Astrocyte of the cerebellum (primary cell): ENCODE measurements at regions not wholly inside any gene's neighbourhood (a gene's known extent, or its start where the extent isn't known, plus 50 kb on each side); places are given as distances from the start of the nearest gene placed in this dataset.

Experiments
- DNase-seq: peaks from one replicate; pipeline ENCODE4 v3.0.0-alpha.2; 2011; ENCODE audit warnings: low read depth
- H3K4me3 ChIP-seq: 2 replicates; pipeline ENCODE4 v1.5.1; 2011; ENCODE audit warnings: mild to moderate bottlenecking, low read depth, low read length, moderate library complexity
- in situ Hi-C: cut with HindIII; loops from 2 replicates; pipeline ENCODE4 v1.10.0; 2017; ENCODE audit warnings: low sequenced_read_pairs
- TF ChIP-seq, protein P1 (sequence below): IDR thresholded peaks from 2 replicates; pipeline ENCODE4 v1.5.1; 2012; ENCODE audit warnings: low read length, low read depth, moderate library complexity, mild to moderate bottlenecking; ENCODE audit errors: missing control alignments

- DNase-seq: no peak
- in situ Hi-C loops: no loop called here
- TF ChIP-seq, protein P1, sequence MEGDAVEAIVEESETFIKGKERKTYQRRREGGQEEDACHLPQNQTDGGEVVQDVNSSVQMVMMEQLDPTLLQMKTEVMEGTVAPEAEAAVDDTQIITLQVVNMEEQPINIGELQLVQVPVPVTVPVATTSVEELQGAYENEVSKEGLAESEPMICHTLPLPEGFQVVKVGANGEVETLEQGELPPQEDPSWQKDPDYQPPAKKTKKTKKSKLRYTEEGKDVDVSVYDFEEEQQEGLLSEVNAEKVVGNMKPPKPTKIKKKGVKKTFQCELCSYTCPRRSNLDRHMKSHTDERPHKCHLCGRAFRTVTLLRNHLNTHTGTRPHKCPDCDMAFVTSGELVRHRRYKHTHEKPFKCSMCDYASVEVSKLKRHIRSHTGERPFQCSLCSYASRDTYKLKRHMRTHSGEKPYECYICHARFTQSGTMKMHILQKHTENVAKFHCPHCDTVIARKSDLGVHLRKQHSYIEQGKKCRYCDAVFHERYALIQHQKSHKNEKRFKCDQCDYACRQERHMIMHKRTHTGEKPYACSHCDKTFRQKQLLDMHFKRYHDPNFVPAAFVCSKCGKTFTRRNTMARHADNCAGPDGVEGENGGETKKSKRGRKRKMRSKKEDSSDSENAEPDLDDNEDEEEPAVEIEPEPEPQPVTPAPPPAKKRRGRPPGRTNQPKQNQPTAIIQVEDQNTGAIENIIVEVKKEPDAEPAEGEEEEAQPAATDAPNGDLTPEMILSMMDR: no peak
- no peak overlapping the region for H3K4me3 ChIP-seq
These were observed 330.5 kb downstream of the SOX4 start for GRCh38 chr6:21924002-21924401.

GRCh38 chr6:21928827-21929226 lies 335.3 kb downstream of the SOX4 start:
- in situ Hi-C loops: no loop called here
- TF ChIP-seq, protein P1: no peak
- DNase-seq: no peak
- no peak overlapping the region for H3K4me3 ChIP-seq

DNA sequence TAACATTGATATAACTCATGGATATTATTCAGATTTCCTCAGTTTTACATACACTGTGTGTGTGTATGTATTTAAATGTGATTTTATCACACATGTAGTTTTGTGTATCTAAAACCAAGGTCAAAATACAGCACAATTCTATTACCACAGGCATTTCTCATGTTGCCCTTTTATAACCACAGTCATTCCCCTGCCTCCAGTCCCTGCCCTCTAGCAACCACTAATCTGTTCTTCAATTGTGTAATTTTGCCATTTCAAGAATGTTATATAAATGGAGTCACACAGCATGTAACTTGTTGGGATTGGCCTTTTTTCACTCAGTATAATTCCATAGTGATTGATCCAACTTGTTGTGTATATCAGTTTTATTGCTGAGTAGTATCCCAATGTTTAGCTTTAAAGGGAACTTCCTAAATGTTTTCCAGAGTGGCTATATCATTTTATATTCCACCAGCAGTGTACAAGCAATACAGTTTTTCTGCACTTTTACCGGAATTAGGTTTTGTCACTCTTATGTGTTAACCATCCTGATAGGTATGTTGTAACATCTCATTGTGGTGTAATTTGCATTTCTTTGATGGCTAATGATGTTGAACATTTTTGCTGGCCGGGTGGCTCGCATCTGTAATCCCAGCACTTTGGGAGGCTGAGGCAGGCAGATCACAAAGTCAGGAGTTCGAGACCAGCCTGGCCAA lies 338.2 kb downstream of the SOX4 start:
- in situ Hi-C loops: no loop called here
- TF ChIP-seq, protein P1: no peak
- no peak overlapping the region for H3K4me3 ChIP-seq
- DNase-seq: peak; percentile 62

- in situ Hi-C loops: no loop called here
- TF ChIP-seq, protein P1: no peak
- no peak overlapping the region for H3K4me3 ChIP-seq
- DNase-seq: no peak
These were observed 339.8 kb downstream of the SOX4 start for GRCh38 chr6:21933351-21933750.

DNA sequence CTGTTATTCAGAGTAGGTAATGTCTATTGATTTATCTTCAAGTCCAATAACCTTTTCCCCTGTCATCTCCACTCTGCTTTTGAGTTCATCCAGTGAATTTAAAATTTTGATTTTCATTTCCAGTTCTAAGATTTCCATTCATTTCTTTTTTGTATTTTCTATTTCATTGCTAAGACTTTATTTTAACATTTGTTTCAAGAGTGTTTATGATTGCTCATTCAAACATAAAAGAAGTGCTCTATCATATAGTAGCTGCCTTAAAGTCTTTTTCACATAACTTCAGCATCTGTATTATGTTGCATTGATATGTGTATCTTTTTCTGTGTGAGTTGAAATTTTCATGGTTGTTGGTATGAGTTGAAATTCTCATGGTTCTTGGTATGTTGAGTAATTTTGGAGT lies 341.6 kb downstream of the SOX4 start:
- no peak overlapping the region for H3K4me3 ChIP-seq
- TF ChIP-seq, protein P1: no peak
- no peak for DNase-seq
- in situ Hi-C loops: no loop called here

DNA sequence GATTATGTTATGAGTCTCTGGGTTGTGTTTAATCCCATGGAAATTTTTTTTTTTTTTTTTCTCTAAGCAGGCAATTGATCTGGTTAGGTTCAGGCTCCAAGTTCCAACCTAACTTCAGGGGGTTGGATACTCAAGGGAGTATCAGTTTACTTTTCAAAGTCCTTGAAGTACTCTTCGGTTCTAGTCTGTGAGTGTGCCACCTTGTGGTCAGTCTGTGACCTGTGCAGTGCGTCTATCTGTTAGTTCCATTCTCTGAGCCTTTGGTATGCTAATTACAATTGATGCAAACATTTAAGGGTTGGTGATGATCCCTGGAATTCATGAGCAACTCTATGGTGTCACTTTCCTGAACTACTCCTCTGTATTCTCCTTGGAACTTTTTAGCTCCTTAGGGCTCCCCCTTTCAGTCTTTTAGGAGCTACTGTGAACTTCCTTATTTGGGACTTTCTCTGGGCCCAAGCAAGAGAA lies 342.0 kb downstream of the SOX4 start:
- H3K4me3 ChIP-seq: no peak overlapping the region
- no peak for DNase-seq
- in situ Hi-C loops: no loop called here
- TF ChIP-seq, protein P1: peak; percentile 53
